ENCODE measurements at regions not wholly inside any gene's neighbourhood (a gene's known extent, or its start where the extent isn't known, plus 50 kb on each side); places are given as distances from the start of the nearest gene placed in this dataset.

- no TSS peak for BruUV-seq (replicated peaks)
- no peaks in the 10 kb centered on the region for H3K79me2 ChIP-seq (ENCODE audit: control insufficient read depth, insufficient read depth, low read length)
- POLR2A ChIA-PET = no interaction called here
- H3K9ac ChIP-seq (replicated peaks; ENCODE audit: extremely low read depth, insufficient read depth, low read length) = no peak overlapping the region
- intact Hi-C loops (cut with micrococcal nuclease) = no loop called here
- H3K4me2 ChIP-seq (ENCODE audit: insufficient read depth, low read length) = no peak overlapping the region
- H3K36me3 ChIP-seq (ENCODE audit: control insufficient read depth in 2 of 2, extremely low read depth in 1 of 2, insufficient read depth in 2 of 2, low read length in 2 of 2) = no peaks in the 10 kb centered on the region
- H3K27me3 ChIP-seq (ENCODE audit: control insufficient read depth in 2 of 2, insufficient read depth in 2 of 2, low read length in 2 of 2) = no peaks in the 10 kb centered on the region
- TF ChIP-seq GATA2 (IDR thresholded peaks at IDR 0.05; ENCODE audit: insufficient read depth, insufficient read length, low read depth, low read length) (no peak), MAX (IDR thresholded peaks at IDR 0.05; ENCODE audit: insufficient read depth, insufficient read length) (no peak), MYC (IDR thresholded peaks at IDR 0.05; ENCODE audit: low read depth, low read length) (no peak), CTCF (IDR thresholded peaks at IDR 0.05; ENCODE audit: extremely low read depth in 1 of 2, insufficient read depth in 1 of 2, low read depth in 1 of 2, low read length in 2 of 2) (no peak), JUN (IDR thresholded peaks at IDR 0.05; ENCODE audit: borderline replicate concordance, insufficient read depth, insufficient read length, low read depth) (no peak), EZH2 (IDR thresholded peaks at IDR 0.05; ENCODE audit: borderline replicate concordance, low read depth, low read length, severe bottlenecking) (no peak), POLR2AphosphoS5 (IDR thresholded peaks at IDR 0.05; ENCODE audit: insufficient read depth, low read depth, low read length) (no peak), FOS (IDR thresholded peaks at IDR 0.05; ENCODE audit: borderline replicate concordance, insufficient read depth, low read length) (no peak), POLR2A (IDR thresholded peaks at IDR 0.05; ENCODE audit: low read depth, low read length) (no peak)
- no peaks in the 10 kb centered on the region for H3K4me1 ChIP-seq (ENCODE audit: control insufficient read depth, extremely low read depth, insufficient read depth, low read length)
- no peak overlapping the region for H3K27ac ChIP-seq (ENCODE audit: insufficient read depth, low read depth, low read length)
- H3K9me1 ChIP-seq (replicated peaks; ENCODE audit: control insufficient read depth, extremely low read depth, insufficient read depth, low read length) = no peaks in the 10 kb centered on the region
- DNase-seq (ENCODE audit: low read depth, low spot score) = no peak
- dilution Hi-C loops (cut with MboI; ENCODE audit: extremely low pct_ligation_motif_present, low sequenced_read_pairs) = no loop called here
- no peak overlapping the region for H3K4me3 ChIP-seq (replicated peaks in 1 of 3; ENCODE audit: insufficient read depth in 1 of 3, low read depth in 1 of 3, low read length in 3 of 3)
- H3K9me3 ChIP-seq (replicated peaks; ENCODE audit: control insufficient read depth, insufficient read depth, low read length) = no peaks in the 10 kb centered on the region
- no peak for FAIRE-seq
- no peak overlapping the region for H2AFZ ChIP-seq (ENCODE audit: low read depth, low read length)
- H4K20me1 ChIP-seq (replicated peaks; ENCODE audit: control insufficient read depth, extremely low read depth, insufficient read depth, low read length) = no peaks in the 10 kb centered on the region
- CTCF ChIA-PET = no interaction called here
Measured at GRCh38 chr10:8726779-8727084, 672.2 kb downstream of the GATA3 start.

All from endothelial cell of umbilical vein (primary cell).